ENCODE measurements at regions not wholly inside any gene's neighbourhood (a gene's known extent, or its start where the extent isn't known, plus 50 kb on each side); places are given as distances from the start of the nearest gene placed in this dataset.

- TF ChIP-seq CTCF (IDR thresholded peaks at IDR 0.05; ENCODE audit: low read length), result no peak
- TF ChIP-seq EZH2 (optimal IDR thresholded peaks at IDR 0.05; ENCODE audit: low read depth, low read length), result no peak
- no peak for TF ChIP-seq EZH2phosphoT487 (IDR thresholded peaks at IDR 0.05; ENCODE audit: low read length)
- H3K4me3 ChIP-seq (ENCODE audit: low read length), result no peak overlapping the region
- no peak overlapping the region for H3K9ac ChIP-seq (ENCODE audit: low read length)
- peak; percentile 54 for DNase-seq
- H3K4me2 ChIP-seq (ENCODE audit: low read depth, low read length), result peak overlapping the region; percentile 32; the same call in 1 of the 2 replicates
- no peaks in the 10 kb centered on the region for H3K9me3 ChIP-seq (replicated peaks; ENCODE audit: insufficient read depth, low read length)
- no peaks in the 10 kb centered on the region for H3K9me2 ChIP-seq (replicated peaks; ENCODE audit: insufficient read depth, low read length)
- H3K27me3 ChIP-seq (replicated peaks; ENCODE audit: insufficient read depth, low read length), result no peaks in the 10 kb centered on the region
- no peak overlapping the region; the same call in 1 of the 2 replicates for H3K27ac ChIP-seq (ENCODE audit: low read length)
- no peaks in the 10 kb centered on the region for H3K36me3 ChIP-seq (replicated peaks; ENCODE audit: insufficient read depth, low read length)
- no peaks in the 10 kb centered on the region for H3K79me2 ChIP-seq (ENCODE audit: low read length)
- no peak overlapping the region for H2AFZ ChIP-seq (ENCODE audit: low read length)
- H4K20me1 ChIP-seq (ENCODE audit: insufficient read depth, low read length), result no peaks in the 10 kb centered on the region
- H3F3A ChIP-seq (ENCODE audit: insufficient read depth, low read length), result no peaks in the 10 kb centered on the region
- peaks cover 6% of the 10 kb centered on the region; the same call in 1 of the 2 replicates for H3K4me1 ChIP-seq (ENCODE audit: low read length)
These were observed 602.7 kb upstream of the CHRM3 start for GRCh38 chr1:238783633-238784032.

GRCh38 chr1:238779716-238780115 is 606.7 kb upstream of the CHRM3 start:
- no peaks in the 10 kb centered on the region for H3K9me2 ChIP-seq (replicated peaks; ENCODE audit: insufficient read depth, low read length)
- H3K27me3 ChIP-seq (replicated peaks; ENCODE audit: insufficient read depth, low read length), result no peaks in the 10 kb centered on the region
- peaks cover 6% of the 10 kb centered on the region; the same call in 1 of the 2 replicates for H3K4me1 ChIP-seq (ENCODE audit: low read length)
- no peak overlapping the region for H2AFZ ChIP-seq (ENCODE audit: low read length)
- no peak overlapping the region for H3K4me3 ChIP-seq (ENCODE audit: low read length)
- H3K79me2 ChIP-seq (ENCODE audit: low read length), result no peaks in the 10 kb centered on the region
- no peak for DNase-seq
- H3K9me3 ChIP-seq (replicated peaks; ENCODE audit: insufficient read depth, low read length), result no peaks in the 10 kb centered on the region
- no peaks in the 10 kb centered on the region for H3K36me3 ChIP-seq (replicated peaks; ENCODE audit: insufficient read depth, low read length)
- no peaks in the 10 kb centered on the region for H4K20me1 ChIP-seq (ENCODE audit: insufficient read depth, low read length)
- H3F3A ChIP-seq (ENCODE audit: insufficient read depth, low read length), result no peaks in the 10 kb centered on the region
- H3K27ac ChIP-seq (ENCODE audit: low read length), result no peak overlapping the region
- no peak overlapping the region for H3K4me2 ChIP-seq (ENCODE audit: low read depth, low read length)
- TF ChIP-seq EZH2phosphoT487 (IDR thresholded peaks at IDR 0.05; ENCODE audit: low read length) (no peak), CTCF (IDR thresholded peaks at IDR 0.05; ENCODE audit: low read length) (no peak), EZH2 (optimal IDR thresholded peaks at IDR 0.05; ENCODE audit: low read depth, low read length) (no peak)
- H3K9ac ChIP-seq (ENCODE audit: low read length), result no peak overlapping the region

- TF ChIP-seq CTCF (IDR thresholded peaks at IDR 0.05; ENCODE audit: low read length), result no peak
- TF ChIP-seq EZH2 (optimal IDR thresholded peaks at IDR 0.05; ENCODE audit: low read depth, low read length), result no peak
- no peak for TF ChIP-seq EZH2phosphoT487 (IDR thresholded peaks at IDR 0.05; ENCODE audit: low read length)
These were observed 608.3 kb upstream of the CHRM3 start for GRCh38 chr1:238778113-238778512.

More at GRCh38 chr1:238778113-238778512, 608.3 kb upstream of the CHRM3 start:
- H4K20me1 ChIP-seq (ENCODE audit: insufficient read depth, low read length), result no peaks in the 10 kb centered on the region
- no peaks in the 10 kb centered on the region for H3K9me3 ChIP-seq (replicated peaks; ENCODE audit: insufficient read depth, low read length)
- H3K4me2 ChIP-seq (ENCODE audit: low read depth, low read length), result no peak overlapping the region
- DNase-seq, result no peak
- no peaks in the 10 kb centered on the region for H3K9me2 ChIP-seq (replicated peaks; ENCODE audit: insufficient read depth, low read length)
- no peaks in the 10 kb centered on the region for H3K79me2 ChIP-seq (ENCODE audit: low read length)
- H3F3A ChIP-seq (ENCODE audit: insufficient read depth, low read length), result no peaks in the 10 kb centered on the region
- H3K4me1 ChIP-seq (ENCODE audit: low read length), result no peaks in the 10 kb centered on the region
- no peak overlapping the region for H3K9ac ChIP-seq (ENCODE audit: low read length)
- no peaks in the 10 kb centered on the region for H3K36me3 ChIP-seq (replicated peaks; ENCODE audit: insufficient read depth, low read length)
- H2AFZ ChIP-seq (ENCODE audit: low read length), result no peak overlapping the region
- no peak overlapping the region for H3K4me3 ChIP-seq (ENCODE audit: low read length)
- no peaks in the 10 kb centered on the region for H3K27me3 ChIP-seq (replicated peaks; ENCODE audit: insufficient read depth, low read length)
- H3K27ac ChIP-seq (ENCODE audit: low read length), result no peak overlapping the region

Data from MM.1S (cell line).